ENCODE measurements at regions not wholly inside any gene's neighbourhood (a gene's known extent, or its start where the extent isn't known, plus 50 kb on each side); places are given as distances from the start of the nearest gene placed in this dataset.

- TF ChIP-seq FOXP4 (CRISPR knock-in tag; IDR thresholded peaks at IDR 0.05): no peak
Measured at GRCh38 chr15:88752951-88753350, 50.3 kb upstream of the ACAN start (continued).

Data from WTC11 (cell line).